ENCODE measurements at regions not wholly inside any gene's neighbourhood (a gene's known extent, or its start where the extent isn't known, plus 50 kb on each side); places are given as distances from the start of the nearest gene placed in this dataset.

DNA sequence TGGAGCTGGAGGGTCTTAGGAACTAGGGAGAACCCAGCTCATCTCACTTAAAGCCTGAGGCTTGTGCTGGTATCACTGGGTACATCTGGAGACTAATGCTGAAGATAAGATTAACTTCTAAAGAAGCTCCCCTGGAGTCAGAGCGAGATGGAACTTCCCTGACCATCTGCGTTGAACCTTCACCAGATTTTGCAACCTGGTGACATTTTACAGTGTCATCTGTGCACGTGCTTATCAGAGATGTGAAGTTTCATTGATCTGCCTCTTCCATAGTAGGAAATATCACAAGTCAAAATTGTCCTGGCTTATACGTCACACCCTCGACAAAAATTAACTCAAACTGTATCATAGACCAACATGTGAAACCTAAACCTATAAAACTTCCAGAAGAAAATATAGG, 395.5 kb downstream of the SHQ1 start:
- TF ChIP-seq CTCF (IDR thresholded peaks at IDR 0.05) (no peak), TAF1 (IDR thresholded peaks at IDR 0.05; ENCODE audit: borderline replicate concordance, low read depth, low read length) (no peak), RAD21 (IDR thresholded peaks at IDR 0.05; ENCODE audit: low read length) (no peak), MAX (IDR thresholded peaks at IDR 0.05; ENCODE audit: low read depth) (no peak), YY1 (IDR thresholded peaks at IDR 0.05; ENCODE audit: low read depth) (no peak), FOXJ3 (CRISPR knock-in tag; IDR thresholded peaks at IDR 0.05) (no peak), CHD2 (IDR thresholded peaks at IDR 0.05; ENCODE audit: low read length, partially characterized antibody) (no peak), RCOR1 (IDR thresholded peaks at IDR 0.05; ENCODE audit: low read length) (no peak)
